NCI-H1048 (cell line): ENCODE measurements at regions not wholly inside any gene's neighbourhood (a gene's known extent, or its start where the extent isn't known, plus 50 kb on each side); places are given as distances from the start of the nearest gene placed in this dataset.

Source experiments
- DNase-seq: peaks from one replicate; lab custom pipeline; 2025; lab: John Stamatoyannopoulos, UW

DNA sequence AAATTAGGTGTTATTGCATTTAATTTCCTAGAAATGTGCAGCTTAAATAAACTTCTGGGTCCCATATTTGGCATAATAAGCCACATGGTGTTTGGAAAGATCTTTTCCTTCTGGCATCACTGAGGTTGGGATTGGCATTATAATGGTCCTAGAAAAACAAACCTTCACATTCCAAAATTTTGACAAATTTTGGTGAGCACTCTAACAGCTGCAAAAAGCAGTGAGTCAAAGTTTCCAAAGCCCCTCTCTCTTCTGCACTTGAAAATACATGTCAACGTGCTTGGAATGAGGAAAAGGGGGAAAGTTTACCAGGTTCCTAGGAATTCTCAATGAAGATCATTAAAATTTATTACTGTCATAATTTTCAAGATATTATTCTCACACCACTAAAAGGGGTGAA is 77.8 kb upstream of the STK17B start:
- no peak for DNase-seq

GRCh38 chr2:196249860-196250259 is 78.5 kb upstream of the STK17B start:
- DNase-seq, result no peak

GRCh38 chr2:196251132-196251531 is 79.8 kb upstream of the STK17B start:
- no peak for DNase-seq

DNA sequence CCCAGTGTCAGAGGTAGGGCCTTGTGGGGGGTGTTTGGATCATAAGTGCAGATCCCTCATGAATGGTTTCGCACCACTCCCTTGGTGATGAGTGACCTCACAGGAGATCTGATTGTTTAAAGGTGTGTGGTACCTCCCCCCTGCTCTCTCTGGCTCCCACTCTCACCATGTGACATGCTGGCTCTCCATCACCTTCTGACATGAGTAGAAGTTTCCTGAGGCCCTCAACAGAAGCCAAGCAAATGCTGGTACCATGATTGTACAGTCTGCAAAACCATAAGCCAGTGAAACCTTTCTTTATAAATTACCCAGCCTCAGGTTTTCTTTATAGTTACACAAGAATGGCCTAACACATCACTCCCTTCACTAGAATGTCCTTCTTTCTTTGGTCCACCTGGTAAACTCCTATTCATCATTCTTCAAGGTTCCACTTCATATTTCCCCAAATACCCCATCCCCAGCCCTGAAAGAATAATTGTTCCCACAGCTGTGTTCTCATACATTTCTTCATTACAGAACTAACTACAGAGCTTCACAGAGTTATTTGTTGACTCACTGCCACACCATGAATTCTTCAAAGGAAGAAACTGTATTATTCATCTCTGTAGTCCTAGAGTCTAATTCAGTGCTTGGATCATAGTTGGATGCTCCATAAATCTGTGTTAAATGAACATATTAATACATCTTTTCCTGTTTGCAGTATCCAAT is 81.2 kb upstream of the STK17B start:
- DNase-seq, result no peak

DNA sequence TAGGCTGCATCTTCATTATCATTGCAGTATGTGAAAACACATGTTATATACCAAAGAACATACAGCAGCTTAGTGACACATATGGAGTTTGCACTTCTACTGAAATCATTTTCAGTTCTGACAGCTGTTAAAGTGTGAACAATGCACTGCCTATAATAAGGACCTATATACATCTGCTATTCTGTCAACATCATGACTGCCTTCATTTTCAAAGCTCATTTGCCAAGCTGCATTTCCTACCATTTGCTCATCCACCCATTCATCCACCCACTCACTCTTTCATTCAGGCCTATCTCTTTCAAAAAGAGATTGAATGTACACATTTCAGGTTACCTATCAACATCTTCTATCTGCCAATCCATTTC is 81.7 kb upstream of the STK17B start:
- DNase-seq, result no peak

GRCh38 chr2:196256585-196256984 is 85.2 kb upstream of the STK17B start:
- DNase-seq, result no peak

GRCh38 chr2:196257086-196257485 is 85.7 kb upstream of the STK17B start:
- no peak for DNase-seq

GRCh38 chr2:196258407-196258806 is 87.0 kb upstream of the STK17B start:
- DNase-seq, result no peak

- no peak for DNase-seq
Observed at GRCh38 chr2:196259507-196260481, 88.4 kb upstream of the STK17B start.

- DNase-seq, result no peak
Observed at GRCh38 chr2:196260546-196260945, 89.2 kb upstream of the STK17B start.

DNA sequence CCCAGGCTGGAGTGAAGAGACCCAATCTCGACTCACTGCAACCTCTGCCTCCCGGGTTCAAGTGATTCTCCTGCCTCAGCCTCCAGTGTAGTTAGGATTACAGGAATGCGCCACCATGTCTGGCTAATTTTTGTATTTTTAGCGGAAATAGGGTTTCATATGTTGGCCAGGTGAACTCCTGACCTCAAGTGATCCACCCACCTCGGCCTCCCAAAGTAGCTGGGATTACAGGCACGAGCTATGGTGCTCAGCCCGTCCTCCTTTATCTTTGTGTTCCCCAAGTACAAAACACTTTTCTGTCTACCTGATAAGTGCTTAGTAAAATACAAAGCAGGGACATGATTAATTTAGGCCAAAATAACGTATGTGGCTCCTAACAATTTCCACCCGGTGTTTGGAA is 91.2 kb upstream of the STK17B start:
- no peak for DNase-seq

- DNase-seq, result no peak
Observed at GRCh38 chr2:196263181-196263747, 91.9 kb upstream of the STK17B start.

DNA sequence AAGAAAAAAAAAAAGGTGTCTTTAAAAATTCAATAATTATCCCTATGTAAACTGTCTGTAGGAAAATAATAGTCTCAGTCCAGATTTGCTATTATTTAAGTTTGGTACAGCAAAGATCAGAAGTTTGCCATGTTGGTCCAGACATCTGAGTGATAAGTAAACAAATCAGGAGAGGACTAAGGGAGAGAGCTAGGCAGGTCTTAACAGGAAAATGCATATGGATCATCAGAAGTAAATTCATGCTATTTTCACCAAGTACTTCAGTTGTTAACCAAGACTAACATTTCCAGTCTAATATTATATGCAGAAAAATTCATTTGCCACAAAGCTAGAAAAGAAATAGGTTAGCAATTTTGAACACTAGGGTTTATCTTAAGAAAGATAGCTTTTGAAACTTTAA is 95.0 kb upstream of the STK17B start:
- DNase-seq, result no peak

- no peak for DNase-seq
Observed at GRCh38 chr2:196266855-196267254, 95.5 kb upstream of the STK17B start.

DNA sequence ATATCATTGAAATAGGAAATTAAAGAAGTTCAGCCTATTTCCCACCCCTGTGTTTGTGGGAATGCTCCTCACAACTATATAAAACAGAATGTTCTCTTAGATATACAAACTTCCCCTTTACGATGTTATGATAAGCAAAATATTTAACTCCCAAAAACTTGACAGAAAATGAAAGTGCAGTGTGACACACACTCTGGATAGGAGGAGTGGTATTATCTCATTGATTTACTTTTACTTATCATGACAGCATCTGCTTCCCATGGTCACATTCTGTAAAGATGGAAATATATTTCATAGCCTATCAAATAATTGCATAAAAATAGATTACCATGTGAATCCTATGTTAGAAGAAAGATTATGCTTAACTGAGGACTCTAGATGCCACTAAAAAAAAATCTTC is 96.6 kb upstream of the STK17B start:
- no peak for DNase-seq

DNA sequence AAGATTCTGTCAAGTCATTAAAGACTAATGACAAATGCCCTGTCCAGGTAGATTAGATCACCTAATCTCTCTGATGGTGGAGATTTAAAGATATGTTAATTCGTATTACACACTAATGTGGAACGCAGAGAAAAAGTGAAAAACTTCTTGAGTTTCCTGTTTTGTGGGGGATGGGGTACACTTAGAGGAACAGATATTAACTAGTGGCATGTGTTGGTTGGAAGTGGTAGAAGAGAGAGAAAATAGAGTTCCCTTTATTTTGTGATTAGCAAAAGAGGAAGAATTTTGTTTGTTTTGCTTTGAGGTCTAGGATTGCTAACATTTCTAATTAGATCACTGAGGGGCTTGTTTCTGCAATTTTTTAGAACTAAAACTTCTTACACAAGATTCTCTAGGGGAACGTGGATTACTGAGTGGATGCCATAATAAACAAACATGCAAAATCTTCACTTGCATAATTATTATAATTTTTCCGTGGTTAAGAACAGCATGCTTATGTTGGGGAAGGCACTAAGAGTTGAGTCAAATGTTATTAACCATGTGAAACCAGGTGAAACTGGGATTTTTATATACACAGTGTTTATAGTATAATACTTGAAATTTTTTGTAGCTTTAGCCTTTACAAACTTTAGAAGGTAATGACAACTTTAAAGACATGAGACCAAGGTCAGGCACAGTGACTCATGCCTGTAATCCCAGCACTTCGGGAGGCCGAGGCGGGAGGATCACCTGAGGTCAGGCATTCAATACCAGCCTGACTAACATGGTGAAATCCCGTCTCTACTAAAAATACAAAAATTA is 97.4 kb upstream of the STK17B start:
- DNase-seq, result no peak

DNA sequence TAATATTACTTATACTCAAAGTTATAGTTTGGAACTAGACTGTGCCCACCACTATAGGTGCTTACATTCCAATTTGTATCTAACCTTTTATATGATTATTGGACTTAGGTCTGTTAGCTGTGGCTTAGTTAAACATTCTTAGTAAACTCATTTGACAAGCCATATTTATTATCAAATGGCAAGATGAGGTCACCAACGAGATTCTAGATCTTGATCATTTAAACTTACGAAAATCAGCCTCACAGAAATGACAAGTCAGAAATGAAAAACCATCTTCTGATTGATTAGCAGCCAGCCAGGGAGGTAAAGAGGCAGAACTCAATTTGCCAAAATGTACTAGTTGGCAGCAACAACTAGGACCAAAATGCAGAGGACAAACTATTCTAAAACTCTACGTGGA is 100.4 kb upstream of the STK17B start:
- no peak for DNase-seq

- DNase-seq, result no peak
Observed at GRCh38 chr2:196274387-196274809, 103.0 kb upstream of the STK17B start.

GRCh38 chr2:196275646-196276352 is 104.4 kb upstream of the STK17B start:
- DNase-seq, result no peak

DNA sequence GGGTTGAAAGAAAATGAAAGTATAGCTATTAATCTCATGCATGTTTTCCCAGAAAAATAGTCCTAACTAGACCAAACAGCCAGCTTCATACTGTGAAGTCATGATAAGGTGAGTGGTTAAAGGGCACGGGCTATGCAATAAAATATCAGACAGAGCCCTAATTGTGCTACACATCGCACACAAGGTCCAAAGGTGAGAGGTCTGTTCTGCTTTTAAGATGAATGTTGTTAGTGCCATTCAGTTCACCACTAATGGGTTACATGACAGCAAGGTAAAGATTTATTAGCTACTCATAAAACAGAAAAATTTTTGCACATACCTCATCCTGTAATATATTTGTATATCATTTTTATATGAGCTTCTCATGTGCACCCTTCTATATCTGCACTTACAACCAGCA is 105.0 kb upstream of the STK17B start:
- no peak for DNase-seq

GRCh38 chr2:196277002-196277401 is 105.6 kb upstream of the STK17B start:
- no peak for DNase-seq
